ENCODE measurements at regions not wholly inside any gene's neighbourhood (a gene's known extent, or its start where the extent isn't known, plus 50 kb on each side); places are given as distances from the start of the nearest gene placed in this dataset.

GRCh38 chr18:29084120-29084519, 907.2 kb upstream of the CDH2 start:
- Histone ChIP-seq H3K9me3 (ENCODE audit: control insufficient read depth, insufficient read depth, low read depth, low read length) (no peaks in the 10 kb centered on the region), H3K27me3 (ENCODE audit: control insufficient read depth, insufficient read depth, low read length) (no peaks in the 10 kb centered on the region), H3K9ac (ENCODE audit: insufficient read depth, low read length) (no peak overlapping the region), H3K4me2 (ENCODE audit: extremely low read depth, insufficient read depth, low read length) (no peak overlapping the region), H2AFZ (ENCODE audit: low read length) (no peak overlapping the region), H3K36me3 (ENCODE audit: control insufficient read depth, insufficient read depth, low read length) (no peaks in the 10 kb centered on the region), H3K27ac (ENCODE audit: insufficient read depth, low read length) (no peak overlapping the region), H3K79me2 (ENCODE audit: control insufficient read depth, insufficient read depth, low read length) (no peaks in the 10 kb centered on the region), H3K4me1 (ENCODE audit: control insufficient read depth, extremely low read depth, insufficient read depth, low read length) (no peaks in the 10 kb centered on the region), H3K4me3 (replicated peaks in 1 of 4; ENCODE audit: control extremely low read depth in 1 of 4, insufficient read depth in 1 of 4, low read depth in 3 of 4, low read length in 4 of 4) (no peak overlapping the region), H4K20me1 (ENCODE audit: control insufficient read depth, extremely low read depth, insufficient read depth, low read length) (no peaks in the 10 kb centered on the region)
- no peak for TF ChIP-seq EZH2 (IDR thresholded peaks at IDR 0.05; ENCODE audit: low read length, missing control alignments)
- no peak for TF ChIP-seq CTCF (conservative IDR thresholded peaks at IDR 0.05 in 1 of 2, IDR thresholded peaks at IDR 0.05 in 1 of 2; ENCODE audit: low read depth in 1 of 2, low read length in 2 of 2)
- no peak for DNase-seq (ENCODE audit: low read depth in 2 of 2)

- Histone ChIP-seq H3K4me1 (ENCODE audit: control insufficient read depth, extremely low read depth, insufficient read depth, low read length) (no peaks in the 10 kb centered on the region), H3K27ac (ENCODE audit: insufficient read depth, low read length) (no peak overlapping the region), H4K20me1 (ENCODE audit: control insufficient read depth, extremely low read depth, insufficient read depth, low read length) (no peaks in the 10 kb centered on the region), H3K79me2 (ENCODE audit: control insufficient read depth, insufficient read depth, low read length) (no peaks in the 10 kb centered on the region), H3K9me3 (ENCODE audit: control insufficient read depth, insufficient read depth, low read depth, low read length) (no peaks in the 10 kb centered on the region), H3K9ac (ENCODE audit: insufficient read depth, low read length) (no peak overlapping the region), H3K27me3 (ENCODE audit: control insufficient read depth, insufficient read depth, low read length) (no peaks in the 10 kb centered on the region), H3K4me2 (ENCODE audit: extremely low read depth, insufficient read depth, low read length) (peak overlapping the region; percentile 8), H3K4me3 (replicated peaks in 1 of 4; ENCODE audit: control extremely low read depth in 1 of 4, insufficient read depth in 1 of 4, low read depth in 3 of 4, low read length in 4 of 4) (no peak overlapping the region), H3K36me3 (ENCODE audit: control insufficient read depth, insufficient read depth, low read length) (no peaks in the 10 kb centered on the region), H2AFZ (ENCODE audit: low read length) (no peak overlapping the region)
- DNase-seq (ENCODE audit: low read depth in 2 of 2), result no peak
- TF ChIP-seq EZH2 (IDR thresholded peaks at IDR 0.05; ENCODE audit: low read length, missing control alignments) (no peak), CTCF (conservative IDR thresholded peaks at IDR 0.05 in 1 of 2, IDR thresholded peaks at IDR 0.05 in 1 of 2; ENCODE audit: low read depth in 1 of 2, low read length in 2 of 2) (no peak)
Observed at GRCh38 chr18:29083545-29083944, 906.6 kb upstream of the CDH2 start.

GRCh38 chr18:29080946-29081345, 904.0 kb upstream of the CDH2 start:
- Histone ChIP-seq H3K4me2 (ENCODE audit: extremely low read depth, insufficient read depth, low read length) (no peak overlapping the region), H4K20me1 (ENCODE audit: control insufficient read depth, extremely low read depth, insufficient read depth, low read length) (no peaks in the 10 kb centered on the region), H3K27me3 (ENCODE audit: control insufficient read depth, insufficient read depth, low read length) (no peaks in the 10 kb centered on the region), H3K9me3 (ENCODE audit: control insufficient read depth, insufficient read depth, low read depth, low read length) (no peaks in the 10 kb centered on the region), H3K4me1 (ENCODE audit: control insufficient read depth, extremely low read depth, insufficient read depth, low read length) (no peaks in the 10 kb centered on the region), H3K4me3 (replicated peaks in 1 of 4; ENCODE audit: control extremely low read depth in 1 of 4, insufficient read depth in 1 of 4, low read depth in 3 of 4, low read length in 4 of 4) (no peak overlapping the region), H2AFZ (ENCODE audit: low read length) (no peak overlapping the region), H3K9ac (ENCODE audit: insufficient read depth, low read length) (no peak overlapping the region), H3K79me2 (ENCODE audit: control insufficient read depth, insufficient read depth, low read length) (no peaks in the 10 kb centered on the region), H3K36me3 (ENCODE audit: control insufficient read depth, insufficient read depth, low read length) (no peaks in the 10 kb centered on the region), H3K27ac (ENCODE audit: insufficient read depth, low read length) (no peak overlapping the region)
- DNase-seq (ENCODE audit: low read depth in 2 of 2), result no peak
- no peak for TF ChIP-seq CTCF (conservative IDR thresholded peaks at IDR 0.05 in 1 of 2, IDR thresholded peaks at IDR 0.05 in 1 of 2; ENCODE audit: low read depth in 1 of 2, low read length in 2 of 2)
- no peak for TF ChIP-seq EZH2 (IDR thresholded peaks at IDR 0.05; ENCODE audit: low read length, missing control alignments)

Measured in fibroblast of lung (primary cell).